MM.1S (cell line): ENCODE measurements at regions not wholly inside any gene's neighbourhood (a gene's known extent, or its start where the extent isn't known, plus 50 kb on each side); places are given as distances from the start of the nearest gene placed in this dataset.

Experiments
- CTCF ChIP-seq: fragments of 300-600 bp; sonication (generic); IDR thresholded peaks from 2 replicates; pipeline ENCODE4 v1.5.1; 2016; ENCODE audit warnings: antibody characterized with exemption, low read length, mixed read lengths
- EZH2phosphoT487 ChIP-seq: fragments of 300-600 bp; sonication (generic); IDR thresholded peaks from 2 replicates; pipeline ENCODE4 v1.6.1; 2018; ENCODE audit warnings: antibody characterized with exemption, low read length

GRCh38 chr12:66963901-66964300, 285.0 kb upstream of the GRIP1 start:
- TF ChIP-seq CTCF (no peak), EZH2phosphoT487 (no peak)
